Thyroid gland (tissue), 4 donors: ENCODE measurements at regions not wholly inside any gene's neighbourhood (a gene's known extent, or its start where the extent isn't known, plus 50 kb on each side); places are given as distances from the start of the nearest gene placed in this dataset.

Experiments used
- DNase-seq, 2 donors: peaks; one replicate each; pipeline ENCODE4 v3.0.0-alpha.2; 2019
- H3K27ac ChIP-seq, 3 donors: fragments of 200-600 bp; sonication (generic); 1 replicate in 2 of 3; 2 replicates in 1 of 3; pipeline ENCODE4 v1.5.1; 2016 to 2019; ENCODE audit warnings: mild to moderate bottlenecking in 1 of 3, moderate library complexity in 1 of 3
- H3K27me3 ChIP-seq: fragments of 200-600 bp; sonication (generic); one replicate; pipeline ENCODE4 v1.5.1; 2019
- H3K36me3 ChIP-seq, 2 donors: fragments of 200-600 bp; sonication (generic); one replicate each; pipeline ENCODE4 v1.5.1; 2016 to 2019
- H3K4me1 ChIP-seq, 2 donors: fragments of 200-600 bp; sonication (generic); one replicate each; pipeline ENCODE4 v1.5.1; 2017 to 2019
- H3K4me3 ChIP-seq, 3 donors: fragments of 200-600 bp; sonication (generic); replicated peaks in 1 of 3; 1 replicate in 2 of 3; 2 replicates in 1 of 3; pipeline ENCODE4 v1.5.1; 2016; ENCODE audit warnings: mild to moderate bottlenecking in 1 of 3
- H3K9me3 ChIP-seq: fragments of 200-600 bp; sonication (generic); one replicate; pipeline ENCODE4 v1.5.1; 2017
- POLR2A ChIP-seq, 2 donors: fragments of 450-650 bp; IDR thresholded peaks; one replicate each; pipeline ENCODE4 v1.6.1; 2017; ENCODE audit warnings: antibody characterized with exemption in 2 of 2, mild to moderate bottlenecking in 2 of 2, moderate library complexity in 1 of 2
- WGBS, 2 donors: methylation state at CpG; one replicate each; pipeline ENCODE4 v1.1.5; 2017; 5-methylcytosine and 5-hydroxymethylcytosine counted together
- intact Hi-C: fragments of 100-400 bp; cut with DNase I; formaldehyde crosslinking; loops from one replicate; pipeline ENCODE4 v1.15.1; 2023
- TF ChIP-seq, protein P1 (sequence below), 6 experiments: fragments of 200-600 bp in 3 of 6; fragments of 450-650 bp in 3 of 6; sonication (generic) in 3 of 6; IDR thresholded peaks; one replicate each; pipeline ENCODE4 v1.5.1; 2016 to 2019; ENCODE audit warnings: antibody characterized with exemption in 6 of 6, mild to moderate bottlenecking in 2 of 6, inconsistent platforms in 1 of 6, moderate library complexity in 1 of 6

DNA sequence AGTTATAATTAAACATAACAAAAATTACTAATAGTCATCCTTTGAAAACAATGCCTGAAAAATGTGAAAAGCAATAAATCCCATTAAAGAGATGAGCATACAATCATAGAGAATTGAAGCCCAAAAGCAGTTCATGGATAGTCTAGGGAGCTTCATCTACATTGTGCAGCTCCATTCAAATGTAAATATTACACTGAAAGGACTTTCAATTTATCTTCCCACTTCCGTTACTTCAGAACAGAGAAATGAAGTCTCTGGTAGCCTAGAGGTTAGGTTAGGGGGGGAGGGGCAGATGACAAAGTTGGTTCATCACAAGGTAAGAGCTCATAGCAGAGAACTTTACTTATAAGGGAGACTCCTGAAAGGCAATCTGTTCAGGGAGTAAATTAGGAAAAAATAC, 126.6 kb upstream of the RGPD4 start:
- TF ChIP-seq POLR2A (IDR thresholded peaks at IDR 0.05) = no peak
- Histone ChIP-seq H3K27me3 (no peaks in the 10 kb centered on the region), H3K27ac (no peak overlapping the region), H3K4me3 (no peak overlapping the region), H3K36me3 (no peaks in the 10 kb centered on the region), H3K4me1 (no peaks in the 10 kb centered on the region), H3K9me3 (no peaks in the 10 kb centered on the region)
- intact Hi-C loops = no loop called here
- 95 to 100% methylated on average over 1 of the region's 1 CpG for WGBS, 2 donors
- DNase-seq = no peak

DNA sequence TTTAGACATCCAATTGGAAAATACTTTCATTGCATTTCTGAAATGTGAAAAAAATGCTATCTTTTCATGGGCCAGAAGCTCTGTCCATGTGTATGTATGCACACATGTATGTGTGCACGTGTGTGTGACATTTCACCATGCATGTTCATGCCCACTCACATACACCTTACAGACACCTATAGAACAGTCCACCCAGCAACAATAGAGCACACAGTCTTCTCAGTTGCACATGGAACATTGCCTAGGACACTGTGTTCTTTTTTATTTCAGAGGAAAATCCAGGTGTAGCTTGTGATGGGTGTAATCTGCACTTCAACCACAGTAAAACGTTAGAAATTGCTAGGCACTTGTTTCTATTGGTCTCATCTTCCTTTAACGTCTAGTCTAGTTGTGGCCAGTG, 114.8 kb upstream of the RGPD4 start:
- H3K27me3 ChIP-seq = no peaks in the 10 kb centered on the region
- intact Hi-C loops = no loop called here
- 75 to 78% methylated on average over 3 of the region's 3 CpGs for WGBS, 2 donors
- no peak overlapping the region for H3K27ac ChIP-seq
- H3K9me3 ChIP-seq = no peaks in the 10 kb centered on the region
- no peak for DNase-seq
- H3K36me3 ChIP-seq = no peaks in the 10 kb centered on the region
- H3K4me1 ChIP-seq = no peaks in the 10 kb centered on the region
- H3K4me3 ChIP-seq = no peak overlapping the region
- TF ChIP-seq, protein P1, sequence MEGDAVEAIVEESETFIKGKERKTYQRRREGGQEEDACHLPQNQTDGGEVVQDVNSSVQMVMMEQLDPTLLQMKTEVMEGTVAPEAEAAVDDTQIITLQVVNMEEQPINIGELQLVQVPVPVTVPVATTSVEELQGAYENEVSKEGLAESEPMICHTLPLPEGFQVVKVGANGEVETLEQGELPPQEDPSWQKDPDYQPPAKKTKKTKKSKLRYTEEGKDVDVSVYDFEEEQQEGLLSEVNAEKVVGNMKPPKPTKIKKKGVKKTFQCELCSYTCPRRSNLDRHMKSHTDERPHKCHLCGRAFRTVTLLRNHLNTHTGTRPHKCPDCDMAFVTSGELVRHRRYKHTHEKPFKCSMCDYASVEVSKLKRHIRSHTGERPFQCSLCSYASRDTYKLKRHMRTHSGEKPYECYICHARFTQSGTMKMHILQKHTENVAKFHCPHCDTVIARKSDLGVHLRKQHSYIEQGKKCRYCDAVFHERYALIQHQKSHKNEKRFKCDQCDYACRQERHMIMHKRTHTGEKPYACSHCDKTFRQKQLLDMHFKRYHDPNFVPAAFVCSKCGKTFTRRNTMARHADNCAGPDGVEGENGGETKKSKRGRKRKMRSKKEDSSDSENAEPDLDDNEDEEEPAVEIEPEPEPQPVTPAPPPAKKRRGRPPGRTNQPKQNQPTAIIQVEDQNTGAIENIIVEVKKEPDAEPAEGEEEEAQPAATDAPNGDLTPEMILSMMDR (IDR thresholded peaks at IDR 0.05) = no peak
- TF ChIP-seq POLR2A (IDR thresholded peaks at IDR 0.05) = no peak

DNA sequence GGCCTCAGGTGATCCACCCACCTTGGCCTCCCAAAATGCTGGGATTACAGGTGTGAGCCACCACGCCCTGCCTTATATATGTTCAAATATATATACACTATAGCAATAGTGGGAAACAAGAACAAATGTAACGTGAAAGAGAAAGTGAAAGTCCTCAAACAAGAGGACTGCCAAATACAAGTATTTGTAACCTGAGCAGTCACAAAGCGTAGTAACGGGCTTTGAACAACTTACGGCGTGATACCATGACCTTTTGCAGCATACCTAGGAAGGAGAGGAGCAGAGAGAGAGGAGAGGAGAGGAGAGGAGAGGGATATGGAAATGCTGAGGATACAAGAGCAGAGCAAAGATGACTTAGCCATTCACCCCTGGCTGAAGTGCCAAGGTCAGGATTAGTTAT, 113.8 kb upstream of the RGPD4 start:
- no peaks in the 10 kb centered on the region for H3K9me3 ChIP-seq
- TF ChIP-seq POLR2A (IDR thresholded peaks at IDR 0.05) = no peak
- WGBS, 2 donors = 48 to 54% methylated on average over 6 of the region's 6 CpGs
- intact Hi-C loops = no loop called here
- no peak for DNase-seq
- no peak overlapping the region for H3K27ac ChIP-seq
- H3K27me3 ChIP-seq = no peaks in the 10 kb centered on the region
- H3K4me1 ChIP-seq = no peaks in the 10 kb centered on the region
- H3K4me3 ChIP-seq = no peak overlapping the region
- no peaks in the 10 kb centered on the region for H3K36me3 ChIP-seq

DNA sequence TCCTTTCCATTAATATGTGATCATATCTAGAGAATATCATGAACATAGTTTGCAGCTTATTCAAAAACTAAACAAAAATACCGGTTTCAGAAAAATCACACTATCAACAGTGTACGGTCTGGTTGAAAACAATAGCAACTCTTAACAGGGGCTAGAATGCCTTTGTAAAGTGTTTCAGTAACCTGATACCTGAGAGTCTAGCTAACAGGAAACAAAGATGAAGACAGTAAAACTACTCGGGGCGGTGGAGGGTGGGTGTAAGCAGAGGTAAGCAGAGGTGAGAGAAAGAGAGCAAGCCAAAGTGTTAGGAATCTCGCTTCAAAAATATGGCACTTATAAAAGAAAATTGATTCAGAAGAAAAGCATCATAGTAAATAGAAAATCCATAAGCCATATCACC, 109.0 kb upstream of the RGPD4 start:
- Histone ChIP-seq H3K27ac (no peak overlapping the region), H3K36me3 (no peaks in the 10 kb centered on the region), H3K4me3 (no peak overlapping the region), H3K9me3 (no peaks in the 10 kb centered on the region), H3K27me3 (no peaks in the 10 kb centered on the region), H3K4me1 (no peaks in the 10 kb centered on the region)
- 39 to 50% methylated on average over 5 of the region's 5 CpGs for WGBS, 2 donors
- no peak for TF ChIP-seq POLR2A (IDR thresholded peaks at IDR 0.05)
- TF ChIP-seq, protein P1 (IDR thresholded peaks at IDR 0.05) = no peak
- no peak for DNase-seq
- intact Hi-C loops = no loop called here

DNA sequence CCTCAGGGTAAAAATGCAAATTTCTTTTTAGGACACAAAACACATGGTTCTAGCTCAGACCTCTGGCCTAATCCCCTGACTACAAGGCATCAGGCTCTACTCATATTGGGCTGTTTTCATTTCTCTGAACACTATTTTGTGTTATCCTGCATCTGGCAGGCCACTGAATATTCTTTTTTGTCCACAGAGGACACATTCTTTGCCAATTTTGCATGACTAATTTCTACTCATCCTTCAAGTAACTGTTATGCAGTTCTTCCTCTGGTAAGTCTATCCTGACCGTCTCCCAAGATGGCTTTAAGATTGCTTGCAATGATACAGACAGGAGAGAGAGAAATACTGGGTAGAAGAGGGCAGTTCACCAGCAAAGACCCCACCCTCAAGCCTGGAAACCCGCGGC, 107.6 kb upstream of the RGPD4 start:
- TF ChIP-seq, protein P1 (IDR thresholded peaks at IDR 0.05) = no peak
- TF ChIP-seq POLR2A (IDR thresholded peaks at IDR 0.05) = no peak
- Histone ChIP-seq H3K9me3 (no peaks in the 10 kb centered on the region), H3K4me3 (no peak overlapping the region), H3K4me1 (no peaks in the 10 kb centered on the region), H3K36me3 (no peaks in the 10 kb centered on the region), H3K27me3 (no peaks in the 10 kb centered on the region), H3K27ac (no peak overlapping the region)
- WGBS, 2 donors = 94 to 97% methylated on average over 3 of the region's 3 CpGs
- no peak for DNase-seq
- intact Hi-C loops = no loop called here

DNA sequence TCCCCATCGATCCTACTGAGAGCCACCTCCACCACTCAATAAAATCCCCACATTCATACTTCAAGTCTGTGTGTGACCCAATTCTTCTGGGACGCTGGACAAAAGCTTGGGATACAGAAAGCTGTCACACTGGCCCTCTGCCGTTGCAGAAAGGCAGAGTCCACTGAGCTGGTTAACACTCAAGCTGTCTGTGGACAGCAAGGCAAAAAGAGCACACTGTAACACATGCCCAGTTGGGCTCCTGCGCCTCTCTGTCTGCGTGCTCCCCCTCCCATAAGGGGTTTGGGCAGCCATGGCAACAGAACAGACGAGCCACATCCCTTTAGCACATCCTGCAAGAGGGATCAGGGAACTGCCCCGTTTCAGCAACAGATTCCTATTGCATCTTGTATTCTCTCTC, 106.9 kb upstream of the RGPD4 start:
- WGBS, 2 donors = 71 to 78% methylated on average over 7 of the region's 7 CpGs
- Histone ChIP-seq H3K4me3 (no peak overlapping the region), H3K4me1 (no peaks in the 10 kb centered on the region), H3K27me3 (no peaks in the 10 kb centered on the region), H3K9me3 (no peaks in the 10 kb centered on the region), H3K36me3 (no peaks in the 10 kb centered on the region), H3K27ac (no peak overlapping the region)
- intact Hi-C loops = no loop called here
- no peak for DNase-seq
- TF ChIP-seq, protein P1 (IDR thresholded peaks at IDR 0.05) = no peak
- TF ChIP-seq POLR2A (IDR thresholded peaks at IDR 0.05) = no peak
